SK-N-SH treated with all-trans-retinoic acid at 6 μM for 48 hours (cell line): ENCODE measurements at regions not wholly inside any gene's neighbourhood (a gene's known extent, or its start where the extent isn't known, plus 50 kb on each side); places are given as distances from the start of the nearest gene placed in this dataset.

Experiments
- ARNTL ChIP-seq: fragments of 450-650 bp; formaldehyde crosslinking; IDR thresholded peaks from 2 replicates; pipeline ENCODE4 v1.5.0; 2020; ENCODE audit warnings: low read depth, mild to moderate bottlenecking, moderate library complexity, borderline replicate concordance
- BACH2 ChIP-seq: fragments of 250-450 bp; sonication (Bioruptor Pico); IDR thresholded peaks from 2 replicates; pipeline ENCODE4 v1.9.0; 2021; ENCODE audit warnings: mild to moderate bottlenecking, borderline replicate concordance
- CREB5 ChIP-seq: fragments of 250-450 bp; sonication (Bioruptor Pico); IDR thresholded peaks from 2 replicates; pipeline ENCODE4 v1.5.1; 2020; ENCODE audit warnings: low read depth, mild to moderate bottlenecking, moderate library complexity
- ESRRG ChIP-seq: fragments of 250-450 bp; sonication (Bioruptor Pico); IDR thresholded peaks from 2 replicates; pipeline ENCODE4 v1.6.1; 2021; ENCODE audit warnings: mild to moderate bottlenecking
- RARB ChIP-seq: fragments of 250-450 bp; sonication (Bioruptor Pico); IDR thresholded peaks from 2 replicates; pipeline ENCODE4 v1.8.0; 2021; ENCODE audit warnings: mild to moderate bottlenecking, moderate library complexity
- TF ChIP-seq, protein P1 (sequence below): fragments of 250-450 bp; sonication (Bioruptor Pico); IDR thresholded peaks from 2 replicates; pipeline ENCODE4 v1.8.0; 2021; ENCODE audit warnings: low read depth, mild to moderate bottlenecking, moderate library complexity, borderline replicate concordance

GRCh38 chr18:45352874-45353273, 262.4 kb upstream of the SLC14A2 start:
- TF ChIP-seq CREB5 (CRISPR knock-in tag) (no peak), RARB (CRISPR knock-in tag) (no peak), ESRRG (CRISPR knock-in tag) (no peak), ARNTL (CRISPR knock-in tag) (no peak), BACH2 (CRISPR knock-in tag) (no peak)
- TF ChIP-seq, protein P1, sequence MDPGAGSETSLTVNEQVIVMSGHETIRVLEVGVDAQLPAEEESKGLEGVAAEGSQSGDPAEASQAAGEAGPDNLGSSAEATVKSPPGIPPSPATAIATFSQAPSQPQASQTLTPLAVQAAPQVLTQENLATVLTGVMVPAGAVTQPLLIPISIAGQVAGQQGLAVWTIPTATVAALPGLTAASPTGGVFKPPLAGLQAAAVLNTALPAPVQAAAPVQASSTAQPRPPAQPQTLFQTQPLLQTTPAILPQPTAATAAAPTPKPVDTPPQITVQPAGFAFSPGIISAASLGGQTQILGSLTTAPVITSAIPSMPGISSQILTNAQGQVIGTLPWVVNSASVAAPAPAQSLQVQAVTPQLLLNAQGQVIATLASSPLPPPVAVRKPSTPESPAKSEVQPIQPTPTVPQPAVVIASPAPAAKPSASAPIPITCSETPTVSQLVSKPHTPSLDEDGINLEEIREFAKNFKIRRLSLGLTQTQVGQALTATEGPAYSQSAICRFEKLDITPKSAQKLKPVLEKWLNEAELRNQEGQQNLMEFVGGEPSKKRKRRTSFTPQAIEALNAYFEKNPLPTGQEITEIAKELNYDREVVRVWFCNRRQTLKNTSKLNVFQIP, result no peak
